Aorta (tissue), 5 donors: ENCODE measurements at regions not wholly inside any gene's neighbourhood (a gene's known extent, or its start where the extent isn't known, plus 50 kb on each side); places are given as distances from the start of the nearest gene placed in this dataset.

Source experiments
- ATAC-seq: fragments of 200-7000 bp; cut with Tn5 transposase; one replicate; pipeline ENCODE4 v1.9.1; 2022; ENCODE audit warnings: moderate library complexity; ENCODE audit not compliant: low FRiP score
- DNase-seq, 2 donors: peaks; one replicate each; pipeline ENCODE4 v3.0.0-alpha.2; 2020
- H3K27ac ChIP-seq, 2 donors: one replicate each; pipeline ENCODE4 v1.5.1; 2013; ENCODE audit warnings: low read length in 2 of 2, mild to moderate bottlenecking in 2 of 2, moderate library complexity in 2 of 2, control low read depth in 1 of 2, inconsistent platforms in 1 of 2, low read depth in 1 of 2
- H3K27me3 ChIP-seq, 2 donors: one replicate each; pipeline ENCODE4 v1.6.1; 2013; ENCODE audit warnings: control low read depth in 1 of 2, low read length in 1 of 2, mild to moderate bottlenecking in 1 of 2, moderate library complexity in 1 of 2; ENCODE audit not compliant: insufficient read depth in 2 of 2, control insufficient read depth in 1 of 2
- H3K36me3 ChIP-seq, 2 donors: one replicate each; pipeline ENCODE4 v1.6.1; 2013; ENCODE audit warnings: control low read depth in 1 of 2, low read length in 1 of 2, mild to moderate bottlenecking in 1 of 2; ENCODE audit not compliant: insufficient read depth in 2 of 2, control insufficient read depth in 1 of 2
- H3K4me1 ChIP-seq, 2 donors: one replicate each; pipeline ENCODE4 v1.6.1; 2013; ENCODE audit warnings: low read length in 2 of 2, control low read depth in 1 of 2, mild to moderate bottlenecking in 1 of 2, moderate library complexity in 1 of 2; ENCODE audit not compliant: insufficient read depth in 2 of 2, control insufficient read depth in 1 of 2
- H3K4me3 ChIP-seq, 2 donors: one replicate each; pipeline ENCODE4 v1.5.1; 2013; ENCODE audit warnings: low read length in 2 of 2, control low read depth in 1 of 2, mild to moderate bottlenecking in 1 of 2
- H3K9me3 ChIP-seq: one replicate; pipeline ENCODE4 v1.6.1; 2013; ENCODE audit warnings: mild to moderate bottlenecking, low read length; ENCODE audit not compliant: control insufficient read depth
- WGBS, 2 donors: extraction: QIAGEN DNeasy Blood & Tissue Kit; methylation state at CpG; one replicate each; pipeline ENCODE4 v1.1.7; 2013; 5-methylcytosine and 5-hydroxymethylcytosine counted together
- intact Hi-C, 2 donors: fragments of 100-400 bp; cut with DNase I; formaldehyde crosslinking; loops; one replicate each; pipeline versions ENCODE4 v1.14.2 to v1.15.0; 2022
- donor health status: healthy with polysubstance abuse.
- donor health status: Bipolar disorder and iron deficiency.
- donor health status: DM: no; HTN: no; CAD: no.
- donor health status: DM: no; HTN: no; CAD: no.
- donor health status: DM: yes; HTN: yes; CAD: no.

DNA sequence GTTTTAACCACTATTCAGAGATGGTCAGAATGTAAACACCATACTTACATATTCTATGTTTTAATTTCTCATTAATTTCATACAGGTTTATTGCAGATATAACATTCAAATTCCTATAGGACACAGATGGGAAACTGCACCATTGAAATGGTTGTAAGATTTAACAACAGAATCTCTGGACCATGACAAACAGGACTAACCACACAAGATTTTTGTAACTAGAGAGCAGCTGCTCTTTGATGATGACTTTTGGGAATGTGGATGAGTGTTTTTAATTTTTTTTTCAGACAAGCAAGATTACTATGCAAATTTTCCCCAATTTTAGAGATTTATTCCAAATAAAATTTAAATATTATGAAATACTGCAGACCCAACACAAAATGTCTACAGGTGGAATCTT lies 610.2 kb downstream of the PCDH18 start:
- Histone ChIP-seq H3K4me3 (no peak overlapping the region), H3K36me3 (no peaks in the 10 kb centered on the region), H3K27ac (no peak overlapping the region), H3K27me3 (no peaks in the 10 kb centered on the region), H3K9me3 (no peaks in the 10 kb centered on the region), H3K4me1 (no peaks in the 10 kb centered on the region)
- ATAC-seq (no peak), DNase-seq (no peak)
- intact Hi-C loops: no loop called here

DNA sequence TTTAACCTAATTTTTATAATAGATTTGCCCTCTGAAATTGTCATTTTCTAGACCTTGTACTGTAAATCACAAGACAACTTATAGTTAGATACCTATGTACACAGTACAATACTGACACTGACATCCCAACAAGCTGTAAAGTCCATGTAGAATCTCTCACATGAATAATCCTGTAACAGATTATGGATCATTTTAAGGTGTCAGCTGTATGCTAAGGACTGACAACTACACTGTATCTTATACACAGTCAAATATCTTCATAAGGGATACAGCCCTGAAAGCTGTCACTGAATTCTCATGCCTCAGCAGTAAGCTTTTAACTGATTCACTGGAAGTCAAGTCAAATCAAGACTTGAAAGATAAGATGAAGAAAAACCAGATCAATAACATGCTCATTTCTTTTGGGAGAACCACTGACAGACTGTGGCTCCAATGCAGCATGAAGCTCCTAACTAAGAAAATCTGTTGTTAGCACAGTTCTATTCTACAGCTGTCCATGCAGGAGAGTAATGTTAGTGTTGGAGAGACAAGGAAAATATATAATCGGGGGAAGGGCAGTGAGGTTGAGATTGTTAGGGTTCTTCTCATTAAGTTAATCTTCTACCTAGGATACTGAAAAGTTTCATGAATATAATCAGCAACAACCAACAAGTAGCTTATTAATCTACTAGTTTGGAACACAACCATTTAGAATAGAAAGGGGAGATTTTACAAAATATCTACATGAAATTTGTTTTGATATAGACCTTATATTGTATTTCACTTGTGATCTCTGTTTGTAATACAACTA lies 612.0 kb downstream of the PCDH18 start:
- H3K27ac ChIP-seq: no peak overlapping the region
- ATAC-seq: no peak
- no peaks in the 10 kb centered on the region for H3K4me1 ChIP-seq
- H3K9me3 ChIP-seq: no peaks in the 10 kb centered on the region
- H3K4me3 ChIP-seq: no peak overlapping the region
- no peaks in the 10 kb centered on the region for H3K36me3 ChIP-seq
- 71 to 84% methylated on average over 1 of the region's 1 CpG for WGBS, 2 donors
- intact Hi-C loops: no loop called here
- no peak for DNase-seq
- no peaks in the 10 kb centered on the region for H3K27me3 ChIP-seq

DNA sequence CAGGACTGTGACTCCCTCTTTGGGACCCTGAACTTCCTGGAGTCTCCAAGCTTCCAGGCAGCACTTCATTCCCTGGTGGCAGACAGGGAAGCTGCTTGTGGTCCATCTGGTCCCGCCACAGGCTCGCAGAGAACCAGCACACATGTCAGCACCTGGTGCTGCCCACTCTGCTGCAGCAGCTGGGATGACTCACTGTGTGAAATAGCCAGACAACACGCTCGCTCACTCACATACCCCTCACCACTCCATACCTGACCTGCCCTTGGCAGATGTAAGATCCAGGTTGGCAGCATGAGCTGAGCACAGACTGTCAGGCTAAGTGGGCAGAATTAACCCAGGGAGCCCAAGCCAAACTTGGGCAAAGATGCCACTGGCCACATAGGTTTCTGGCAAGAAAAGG lies 613.5 kb downstream of the PCDH18 start:
- no peak for ATAC-seq
- no peaks in the 10 kb centered on the region for H3K27me3 ChIP-seq
- 95 to 96% methylated on average over 4 of the region's 4 CpGs for WGBS, 2 donors
- H3K36me3 ChIP-seq: no peaks in the 10 kb centered on the region
- no peaks in the 10 kb centered on the region for H3K4me1 ChIP-seq
- H3K4me3 ChIP-seq: no peak overlapping the region
- DNase-seq: peak in 1 of 2 donors; percentile 46
- intact Hi-C loops: no loop called here
- no peaks in the 10 kb centered on the region for H3K9me3 ChIP-seq
- H3K27ac ChIP-seq: no peak overlapping the region

DNA sequence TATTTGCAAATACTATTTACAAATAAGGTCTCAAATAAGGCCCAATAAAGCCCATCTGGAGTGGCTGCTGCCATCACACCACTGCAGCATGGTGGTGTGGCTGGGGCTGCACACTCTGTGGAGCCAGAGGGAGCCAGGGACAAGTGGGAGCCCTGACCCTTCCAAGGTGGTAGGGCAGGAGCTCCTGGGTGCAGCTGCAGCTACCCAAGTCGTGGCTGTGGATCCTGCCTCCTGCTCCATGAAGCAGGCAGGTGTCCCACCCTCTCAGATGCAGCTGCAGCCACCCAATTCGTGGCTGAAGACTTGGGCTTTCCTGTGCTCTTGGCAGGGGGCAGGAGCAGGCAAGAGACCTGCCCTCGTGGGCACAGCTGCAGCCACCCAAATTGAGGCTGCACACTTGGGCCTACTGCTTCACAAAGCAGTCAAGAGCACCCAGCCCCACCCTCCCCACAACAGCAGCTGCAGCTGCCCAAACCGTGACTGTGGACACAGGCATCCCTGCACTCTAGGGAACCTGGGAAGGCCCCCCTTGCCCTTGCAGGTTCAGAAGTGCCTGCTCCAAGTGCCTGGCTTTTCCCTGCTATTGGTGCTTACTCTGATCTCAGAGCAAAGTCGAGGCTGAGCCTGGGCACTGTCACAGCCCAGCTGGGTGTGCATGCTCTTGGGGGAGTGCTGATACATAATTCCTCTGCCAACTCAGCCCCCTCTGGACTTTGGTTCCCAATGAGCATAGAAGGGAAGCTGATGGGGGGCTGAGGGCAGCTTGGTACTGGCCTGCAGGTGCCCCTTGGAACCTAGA lies 614.8 kb downstream of the PCDH18 start:
- no peak overlapping the region for H3K4me3 ChIP-seq
- no peaks in the 10 kb centered on the region for H3K9me3 ChIP-seq
- intact Hi-C loops: no loop called here
- ATAC-seq (no peak), DNase-seq (peak in 1 of 2 donors; percentile 65)
- WGBS, 2 donors: 77 to 82% methylated on average over 5 of the region's 5 CpGs
- H3K27ac ChIP-seq: no peak overlapping the region
- H3K4me1 ChIP-seq: no peaks in the 10 kb centered on the region
- H3K27me3 ChIP-seq: no peaks in the 10 kb centered on the region
- no peaks in the 10 kb centered on the region for H3K36me3 ChIP-seq

DNA sequence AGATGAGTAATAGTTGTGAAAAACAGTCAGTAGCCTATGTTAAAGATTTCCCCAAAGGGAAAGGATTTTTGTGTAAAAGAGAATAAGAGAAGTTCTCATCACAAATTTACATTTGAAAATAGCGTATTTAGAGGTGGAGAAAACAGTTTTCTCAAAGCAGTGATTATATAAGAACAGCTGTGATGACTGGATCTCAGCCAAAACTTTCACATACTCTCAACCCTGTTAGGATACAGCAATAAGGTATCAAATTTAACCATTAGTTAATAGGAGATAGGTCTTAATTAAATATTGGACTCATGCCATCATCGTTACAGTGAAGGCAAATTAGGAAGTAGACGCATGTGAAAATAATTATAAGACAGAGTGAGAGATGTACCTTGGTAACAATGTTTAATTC lies 622.7 kb downstream of the PCDH18 start:
- H3K9me3 ChIP-seq: no peaks in the 10 kb centered on the region
- no peaks in the 10 kb centered on the region for H3K36me3 ChIP-seq
- ATAC-seq (no peak), DNase-seq (no peak)
- H3K27me3 ChIP-seq: no peaks in the 10 kb centered on the region
- H3K4me1 ChIP-seq: no peaks in the 10 kb centered on the region
- WGBS, 2 donors: 83% methylated on average over 3 of the region's 3 CpGs
- H3K27ac ChIP-seq: no peak overlapping the region
- no peak overlapping the region for H3K4me3 ChIP-seq
- intact Hi-C loops: no loop called here

DNA sequence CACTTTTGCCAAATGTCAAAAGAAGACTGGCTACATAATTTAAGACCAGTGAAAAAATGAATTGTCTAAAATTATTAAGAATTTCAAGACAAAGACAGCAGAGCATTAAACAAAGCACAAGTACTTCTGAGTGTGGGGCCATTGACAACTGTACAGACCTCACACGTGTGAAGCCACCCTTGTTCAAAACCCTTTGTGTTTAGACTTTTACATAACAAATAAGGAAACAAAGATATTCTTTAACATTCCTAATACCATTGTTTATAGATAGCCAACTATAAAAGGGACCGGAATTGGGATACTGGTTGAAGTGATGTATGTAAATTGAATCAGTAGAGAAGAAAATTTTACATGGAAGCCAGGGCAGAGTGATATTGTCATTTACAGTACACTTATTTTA lies 624.2 kb downstream of the PCDH18 start:
- H3K4me3 ChIP-seq: no peak overlapping the region
- H3K36me3 ChIP-seq: no peaks in the 10 kb centered on the region
- no peaks in the 10 kb centered on the region for H3K27me3 ChIP-seq
- no peak for ATAC-seq
- H3K9me3 ChIP-seq: no peaks in the 10 kb centered on the region
- no peak for DNase-seq
- no peaks in the 10 kb centered on the region for H3K4me1 ChIP-seq
- no peak overlapping the region for H3K27ac ChIP-seq
- 75 to 78% methylated on average over 2 of the region's 2 CpGs for WGBS, 2 donors
- intact Hi-C loops: no loop called here

DNA sequence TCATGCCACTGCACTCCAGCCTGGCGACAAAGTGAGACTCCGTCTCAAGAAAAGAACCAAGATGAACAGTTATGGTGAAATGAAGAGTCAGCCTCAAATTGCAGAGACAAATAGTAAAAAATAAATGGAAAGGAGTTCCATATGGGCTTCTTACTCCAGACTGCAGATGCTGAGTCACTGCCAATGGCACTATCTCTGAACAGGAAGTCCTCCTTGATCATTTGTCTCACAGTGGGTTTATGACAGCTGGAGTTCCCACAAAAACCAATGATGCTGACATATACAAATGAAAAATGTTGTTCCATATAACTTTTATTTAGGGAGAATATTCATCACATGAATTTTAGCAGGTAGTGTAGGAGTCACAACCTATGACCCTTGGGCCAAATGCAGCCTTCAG lies 631.6 kb downstream of the PCDH18 start:
- WGBS, 2 donors: 98 to 100% methylated on average over 2 of the region's 2 CpGs
- intact Hi-C loops: no loop called here

DNA sequence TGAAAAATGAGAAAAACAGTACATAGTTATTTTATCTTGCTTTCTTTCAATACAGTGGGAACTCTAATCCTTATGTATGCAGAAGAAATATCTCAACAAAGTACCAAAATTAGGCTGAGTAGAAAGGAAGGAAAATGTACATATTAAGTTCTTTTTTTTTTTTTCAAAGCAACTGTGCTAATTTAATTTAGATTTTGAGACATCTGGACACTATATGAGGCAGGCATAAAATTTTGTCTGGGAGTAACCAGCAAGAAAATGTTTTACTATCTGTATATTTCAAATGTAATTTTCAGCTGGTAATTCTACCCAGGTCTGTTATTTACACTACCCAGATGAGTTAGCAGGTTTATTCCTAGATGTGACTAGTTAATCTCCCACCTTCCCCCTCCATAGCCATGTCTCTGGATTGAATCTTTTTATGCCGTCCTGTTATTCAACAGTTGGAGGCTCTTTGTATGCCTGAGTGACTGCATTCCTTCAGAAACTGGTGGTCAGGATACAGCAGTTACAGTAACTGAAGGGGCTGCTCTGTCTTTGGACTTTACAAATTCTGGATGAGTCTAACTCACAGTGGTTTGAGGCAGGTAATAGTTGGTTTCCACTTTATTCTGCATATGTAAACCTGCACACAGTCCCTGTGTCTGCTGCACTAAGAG lies 633.6 kb downstream of the PCDH18 start:
- ATAC-seq (no peak), DNase-seq (no peak)
- no peak overlapping the region for H3K4me3 ChIP-seq
- WGBS, 2 donors: 42 to 44% methylated on average over 1 of the region's 1 CpG
- no peaks in the 10 kb centered on the region for H3K36me3 ChIP-seq
- intact Hi-C loops: no loop called here
- no peaks in the 10 kb centered on the region for H3K27me3 ChIP-seq
- H3K9me3 ChIP-seq: no peaks in the 10 kb centered on the region
- H3K4me1 ChIP-seq: no peaks in the 10 kb centered on the region
- H3K27ac ChIP-seq: no peak overlapping the region

More for the DNA sequence above, 631.6 kb downstream of the PCDH18 start:
- Histone ChIP-seq H3K4me3 (no peak overlapping the region), H3K36me3 (no peaks in the 10 kb centered on the region), H3K4me1 (no peaks in the 10 kb centered on the region), H3K9me3 (no peaks in the 10 kb centered on the region), H3K27ac (no peak overlapping the region), H3K27me3 (no peaks in the 10 kb centered on the region)
- ATAC-seq (no peak), DNase-seq (no peak)
